AG10803 (cell line): ENCODE measurements at regions not wholly inside any gene's neighbourhood (a gene's known extent, or its start where the extent isn't known, plus 50 kb on each side); places are given as distances from the start of the nearest gene placed in this dataset.

Experiments used
- DNase-seq: peaks from one replicate; pipeline ENCODE4 v3.0.0; 2010; ENCODE audit warnings: low read depth
- H3K4me3 ChIP-seq: 2 replicates; pipeline ENCODE4 v1.5.1; 2011; ENCODE audit warnings: mild to moderate bottlenecking, low read length, control low read depth
- CTCF ChIP-seq: conservative IDR thresholded peaks from 2 replicates; pipeline ENCODE4 v1.5.1; 2011; ENCODE audit warnings: mild to moderate bottlenecking, low read length, control low read depth, inconsistent platforms

DNA sequence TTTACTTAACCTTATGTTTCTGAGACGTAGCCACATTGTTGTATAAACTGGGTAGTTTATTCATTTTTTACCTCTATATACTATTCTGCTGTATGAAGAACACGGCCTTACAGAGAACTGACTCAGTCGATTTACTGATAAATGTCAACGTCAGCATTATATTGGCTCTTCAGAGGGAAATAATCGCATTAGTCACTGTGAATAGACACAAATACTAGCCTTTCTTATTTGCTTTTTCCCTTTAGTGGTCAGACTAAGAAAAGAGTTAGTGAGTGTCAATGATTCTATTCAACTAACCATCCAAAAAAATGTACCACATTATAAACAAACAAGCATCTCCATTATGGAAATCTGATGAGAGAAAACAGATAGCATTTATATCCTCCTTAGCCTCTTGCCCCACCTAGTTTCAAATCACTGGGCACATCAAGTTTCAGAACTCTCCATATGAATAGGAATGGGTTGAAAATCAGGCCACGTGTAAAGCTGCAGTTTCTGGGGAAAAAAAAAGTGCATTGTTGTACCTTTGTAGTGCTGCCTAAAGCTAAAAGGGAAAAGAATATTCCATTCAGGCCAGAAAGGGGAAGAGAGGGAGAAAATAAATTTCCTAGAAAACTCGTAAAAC is 146.7 kb upstream of the VCX3A start:
- no peak for DNase-seq
- TF ChIP-seq CTCF = no peak

DNA sequence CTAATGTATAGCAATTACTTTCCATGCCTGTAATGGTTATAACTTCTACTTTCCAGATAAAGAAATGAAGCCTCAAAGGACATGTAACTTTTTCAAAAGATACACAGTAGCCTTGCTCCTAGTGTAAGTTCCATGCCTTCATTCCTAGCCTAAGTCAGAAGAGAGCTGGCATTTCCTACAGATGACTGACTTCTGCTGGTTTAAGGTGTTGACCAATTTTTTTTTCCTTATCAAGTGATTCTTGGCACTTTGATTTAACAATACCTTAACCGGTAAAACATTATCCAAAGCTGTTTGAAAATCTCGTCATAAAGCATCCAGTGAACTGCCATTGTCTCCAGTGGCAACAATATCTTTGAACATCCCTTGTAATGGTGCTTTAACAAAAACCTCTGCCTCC is 145.1 kb upstream of the VCX3A start:
- TF ChIP-seq CTCF = no peak
- no peak for DNase-seq

More for the DNA sequence above, 146.7 kb upstream of the VCX3A start:
- H3K4me3 ChIP-seq = no peak overlapping the region

GRCh38 chrX:6679550-6679949 is 144.6 kb upstream of the VCX3A start:
- DNase-seq = no peak
- no peak for TF ChIP-seq CTCF
- H3K4me3 ChIP-seq = no peak overlapping the region

More for the DNA sequence above, 145.1 kb upstream of the VCX3A start:
- no peak overlapping the region for H3K4me3 ChIP-seq

GRCh38 chrX:6678313-6678712 is 143.4 kb upstream of the VCX3A start:
- no peak for TF ChIP-seq CTCF
- H3K4me3 ChIP-seq = no peak overlapping the region
- no peak for DNase-seq

GRCh38 chrX:6674734-6675133 is 139.8 kb upstream of the VCX3A start:
- H3K4me3 ChIP-seq = no peak overlapping the region
- DNase-seq = no peak
- no peak for TF ChIP-seq CTCF

DNA sequence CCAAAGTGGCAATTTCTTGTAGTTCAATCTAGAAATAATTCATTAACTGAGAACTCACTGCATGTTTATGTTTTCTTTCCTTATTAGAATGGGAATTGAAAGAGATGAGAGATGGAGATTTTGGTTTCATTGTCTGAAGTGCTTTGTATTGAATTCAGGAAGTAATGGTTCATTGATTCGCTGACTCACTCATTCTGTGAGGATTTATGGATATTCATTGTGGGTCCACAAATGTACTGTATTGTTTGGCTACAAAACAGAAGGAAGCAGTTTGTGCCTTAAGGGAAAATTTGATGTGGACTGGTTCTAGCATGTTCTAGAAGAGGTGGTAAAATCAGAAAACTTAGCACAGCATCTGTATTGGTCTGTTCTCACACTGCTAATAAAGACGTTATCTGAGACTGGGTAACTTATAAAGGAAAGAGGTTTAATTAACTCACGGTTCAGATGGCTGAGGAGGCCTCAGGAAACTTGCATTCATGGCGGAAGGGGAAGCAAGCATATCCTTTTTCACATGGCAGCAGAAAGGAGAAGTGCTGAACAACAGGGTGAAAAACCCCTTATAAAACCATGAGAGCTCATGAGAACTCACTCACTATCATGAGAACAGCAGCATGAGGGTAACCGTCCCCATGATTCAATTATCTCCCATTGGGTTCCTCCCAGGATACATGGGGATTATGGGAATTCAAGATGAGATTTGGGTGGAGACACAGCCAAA is 132.3 kb upstream of the VCX3A start:
- no peak overlapping the region for H3K4me3 ChIP-seq
- TF ChIP-seq CTCF = no peak
- no peak for DNase-seq

GRCh38 chrX:6666624-6667023 is 131.7 kb upstream of the VCX3A start:
- no peak for DNase-seq
- no peak for TF ChIP-seq CTCF
- H3K4me3 ChIP-seq = no peak overlapping the region
